ENCODE measurements at regions not wholly inside any gene's neighbourhood (a gene's known extent, or its start where the extent isn't known, plus 50 kb on each side); places are given as distances from the start of the nearest gene placed in this dataset.
A peak's percentile ranks its signal among the peaks of the same experiment; 100 is the strongest.

GRCh38 chr5:154543380-154543779, 65.4 kb upstream of the HAND1 start:
- Histone ChIP-seq H3F3A (ENCODE audit: low read length, unreplicated experiment) (no peaks in the 10 kb centered on the region), H3K79me2 (ENCODE audit: low read length) (no peaks in the 10 kb centered on the region), H3K9me2 (replicated peaks; ENCODE audit: low read length) (no peaks in the 10 kb centered on the region), H3K27me3 (ENCODE audit: low read length) (peaks cover 37% of the 10 kb centered on the region), H3K9me3 (ENCODE audit: low read length) (no peaks in the 10 kb centered on the region), H2AFZ (ENCODE audit: low read length) (no peak overlapping the region), H3K27ac (ENCODE audit: low read length) (no peak overlapping the region), H3K4me1 (ENCODE audit: insufficient read depth, low read length) (no peaks in the 10 kb centered on the region), H3K36me3 (ENCODE audit: low read depth, low read length) (no peaks in the 10 kb centered on the region), H4K20me1 (ENCODE audit: low read length) (no peaks in the 10 kb centered on the region), H3K9ac (ENCODE audit: low read length) (no peak overlapping the region), H3K4me2 (ENCODE audit: low read length) (no peak overlapping the region), H3K4me3 (ENCODE audit: low read length) (no peak overlapping the region)
- no TSS peak for BruUV-seq (replicated peaks)
- intact Hi-C loops (cut with micrococcal nuclease) = no loop called here
- ATAC-seq (no peak), DNase-seq (no peak)
- ChIA-PET POLR2A (ENCODE audit: unreplicated experiment) (no interaction called here), CTCF (interaction anchor here (0.6 to 1.2 kb wide), 2 partner anchors 23 to 429 kb away, joined by 3 read pairs; no protein-coding TSS in a partner anchor)
- TF ChIP-seq CTCF (conservative IDR thresholded peaks at IDR 0.05; ENCODE audit: low read depth, low read length) = no peak

GRCh38 chr5:154542581-154542980, 64.6 kb upstream of the HAND1 start:
- H3K9me3 ChIP-seq (ENCODE audit: low read length) = no peaks in the 10 kb centered on the region
- H2AFZ ChIP-seq (ENCODE audit: low read length) = no peak overlapping the region
- H3F3A ChIP-seq (ENCODE audit: low read length, unreplicated experiment) = no peaks in the 10 kb centered on the region
- H3K4me2 ChIP-seq (ENCODE audit: low read length) = no peak overlapping the region
- POLR2A ChIA-PET (ENCODE audit: unreplicated experiment) = no interaction called here
- no peak overlapping the region for H3K4me3 ChIP-seq (ENCODE audit: low read length)
- H3K4me1 ChIP-seq (ENCODE audit: insufficient read depth, low read length) = no peaks in the 10 kb centered on the region
- H4K20me1 ChIP-seq (ENCODE audit: low read length) = no peaks in the 10 kb centered on the region
- no peaks in the 10 kb centered on the region for H3K9me2 ChIP-seq (replicated peaks; ENCODE audit: low read length)
- H3K79me2 ChIP-seq (ENCODE audit: low read length) = no peaks in the 10 kb centered on the region
- no peak overlapping the region for H3K9ac ChIP-seq (ENCODE audit: low read length)
- ATAC-seq = no peak
- intact Hi-C loops (cut with micrococcal nuclease) = no loop called here
- H3K27me3 ChIP-seq (ENCODE audit: low read length) = peaks cover 40% of the 10 kb centered on the region
- no TSS peak for BruUV-seq (replicated peaks)
- no peaks in the 10 kb centered on the region for H3K36me3 ChIP-seq (ENCODE audit: low read depth, low read length)
- CTCF ChIA-PET = no interaction called here
- TF ChIP-seq EZH2 (IDR thresholded peaks at IDR 0.05; ENCODE audit: low read length, unreplicated experiment) = no peak
- no peak for TF ChIP-seq CTCF (conservative IDR thresholded peaks at IDR 0.05; ENCODE audit: low read depth, low read length)
- TF ChIP-seq EZH2phosphoT487 (IDR thresholded peaks at IDR 0.05; ENCODE audit: borderline replicate concordance, low read length) = no peak
- DNase-seq = no peak
- no peak overlapping the region for H3K27ac ChIP-seq (ENCODE audit: low read length)

GRCh38 chr5:154542000-154542399, 64.0 kb upstream of the HAND1 start:
- H3F3A ChIP-seq (ENCODE audit: low read length, unreplicated experiment) = no peaks in the 10 kb centered on the region
- no peak overlapping the region for H2AFZ ChIP-seq (ENCODE audit: low read length)
- ATAC-seq = no peak
- H3K4me1 ChIP-seq (ENCODE audit: insufficient read depth, low read length) = no peaks in the 10 kb centered on the region
- 0 out of 2 replicates have a peak, but pooled peaks have one; percentile 33 for TF ChIP-seq CTCF (conservative IDR thresholded peaks at IDR 0.05; ENCODE audit: low read depth, low read length)
- TF ChIP-seq EZH2phosphoT487 (IDR thresholded peaks at IDR 0.05; ENCODE audit: borderline replicate concordance, low read length) = no peak
- no peak for TF ChIP-seq EZH2 (IDR thresholded peaks at IDR 0.05; ENCODE audit: low read length, unreplicated experiment)
- no peak overlapping the region for H3K4me3 ChIP-seq (ENCODE audit: low read length)
- ChIA-PET CTCF (no interaction called here), POLR2A (ENCODE audit: unreplicated experiment) (no interaction called here)
- H3K79me2 ChIP-seq (ENCODE audit: low read length) = no peaks in the 10 kb centered on the region
- no peaks in the 10 kb centered on the region for H3K9me2 ChIP-seq (replicated peaks; ENCODE audit: low read length)
- H3K27ac ChIP-seq (ENCODE audit: low read length) = no peak overlapping the region
- intact Hi-C loops (cut with micrococcal nuclease) = no loop called here
- H3K4me2 ChIP-seq (ENCODE audit: low read length) = no peak overlapping the region
- DNase-seq = no peak
- H3K9me3 ChIP-seq (ENCODE audit: low read length) = no peaks in the 10 kb centered on the region
- H3K36me3 ChIP-seq (ENCODE audit: low read depth, low read length) = no peaks in the 10 kb centered on the region
- no TSS peak for BruUV-seq (replicated peaks)
- no peak overlapping the region for H3K9ac ChIP-seq (ENCODE audit: low read length)
- no peaks in the 10 kb centered on the region for H4K20me1 ChIP-seq (ENCODE audit: low read length)
- H3K27me3 ChIP-seq (ENCODE audit: low read length) = peaks cover 41% of the 10 kb centered on the region
